H1 (cell line): ENCODE measurements at regions not wholly inside any gene's neighbourhood (a gene's known extent, or its start where the extent isn't known, plus 50 kb on each side); places are given as distances from the start of the nearest gene placed in this dataset.

Source experiments
- CTCF ChIA-PET: fragments of 300-600 bp; sonication (Branson Sonifier 250); formaldehyde crosslinking; loops from one replicate; lab custom pipeline; 2021; ENCODE audit not compliant: partially characterized antibody; lab: Charles Lee
- POLR2A ChIA-PET: fragments of 300-600 bp; sonication (Branson Sonifier 250); formaldehyde crosslinking; loops from one replicate; lab custom pipeline; 2021; ENCODE audit warnings: inconsistent platforms; ENCODE audit not compliant: partially characterized antibody; lab: Charles Lee
- DNase-seq, 2 experiments: peaks; one replicate each; pipeline versions ENCODE4 v3.0.0 to v3.0.0-alpha.2; 2010 to 2022; ENCODE audit warnings: low spot score in 2 of 2, low read depth in 1 of 2, mixed read lengths in 1 of 2
- FAIRE-seq: peaks from 2 replicates; lab custom pipeline; 2011; peaks lifted over from hg19 to GRCh38; lab: Jason Lieb, UNC
- H2AFZ ChIP-seq: 2 replicates; pipeline ENCODE4 v1.8.1; 2012; ENCODE audit warnings: low read length, inconsistent platforms
- H2AK5ac ChIP-seq: 2 replicates; pipeline ENCODE4 v1.6.1; 2013; ENCODE audit warnings: low read depth, low read length
- H2BK120ac ChIP-seq: replicated peaks from 2 replicates; pipeline ENCODE3; 2013; ENCODE audit warnings: low read depth, low read length, inconsistent platforms
- H2BK12ac ChIP-seq: 2 replicates; pipeline ENCODE4 v1.6.1; 2013; ENCODE audit warnings: low read depth, low read length
- H2BK15ac ChIP-seq: 2 replicates; pipeline ENCODE4 v1.6.1; 2013; ENCODE audit warnings: low read length
- H2BK20ac ChIP-seq: 2 replicates; pipeline ENCODE4 v1.6.1; 2013; ENCODE audit warnings: low read length
- H2BK5ac ChIP-seq: 2 replicates; pipeline ENCODE4 v1.6.1; 2013; ENCODE audit warnings: low read depth, low read length
- H3K14ac ChIP-seq: 2 replicates; pipeline ENCODE4 v1.6.1; 2013; ENCODE audit warnings: inconsistent platforms; ENCODE audit not compliant: insufficient read length
- H3K18ac ChIP-seq: 2 replicates; pipeline ENCODE4 v1.6.1; 2013; ENCODE audit warnings: low read length; ENCODE audit errors: extremely low read depth
- H3K23ac ChIP-seq: 2 replicates; pipeline ENCODE4 v1.6.1; 2013; ENCODE audit warnings: inconsistent platforms; ENCODE audit not compliant: insufficient read length
- H3K23me2 ChIP-seq: 2 replicates; pipeline ENCODE4 v1.6.1; 2013; ENCODE audit warnings: low read depth, low read length
- H3K27ac ChIP-seq: 2 replicates; pipeline ENCODE4 v1.6.1; 2011; ENCODE audit warnings: low read depth, low read length, inconsistent platforms
- H3K27me3 ChIP-seq, 4 experiments: replicated peaks in 1 of 4; 1 replicate in 1 of 4; 2 replicates in 3 of 4; pipeline versions ENCODE4 v1.6.1 to v1.8.1; 2011 to 2013; ENCODE audit warnings: low read length in 3 of 4, mild to moderate bottlenecking in 3 of 4, inconsistent platforms in 2 of 4, mixed read lengths in 2 of 4, moderate library complexity in 1 of 4; ENCODE audit not compliant: control insufficient read depth in 3 of 4, insufficient read depth in 3 of 4; ENCODE audit errors: extremely low read depth in 1 of 4
- H3K36me3 ChIP-seq, 4 experiments: 2 replicates each; pipeline versions ENCODE4 v1.6.1 to v1.8.1; 2011 to 2013; ENCODE audit warnings: mild to moderate bottlenecking in 4 of 4, low read length in 3 of 4, moderate library complexity in 2 of 4, control low read depth in 1 of 4, inconsistent platforms in 1 of 4; ENCODE audit not compliant: insufficient read depth in 4 of 4, control insufficient read depth in 2 of 4
- H3K4ac ChIP-seq: replicated peaks from 2 replicates; pipeline ENCODE3; 2013; ENCODE audit warnings: low read length, low read depth, mixed read lengths, inconsistent platforms; ENCODE audit not compliant: insufficient read length
- H3K4me1 ChIP-seq, 4 experiments: replicated peaks in 1 of 4; 1 replicate in 1 of 4; 2 replicates in 3 of 4; pipeline versions ENCODE4 v1.6.1 to v1.8.1; 2011 to 2013; ENCODE audit warnings: low read length in 3 of 4, inconsistent platforms in 2 of 4, mixed read lengths in 1 of 4; ENCODE audit not compliant: insufficient read depth in 4 of 4, control insufficient read depth in 3 of 4
- H3K4me2 ChIP-seq, 2 experiments: 2 replicates each; pipeline versions ENCODE4 v1.6.1 to v1.8.1; 2011 to 2013; ENCODE audit warnings: low read depth in 2 of 2, low read length in 2 of 2, control low read depth in 1 of 2, inconsistent platforms in 1 of 2, mild to moderate bottlenecking in 1 of 2; ENCODE audit not compliant: insufficient read depth in 1 of 2
- H3K4me3 ChIP-seq, 4 experiments: fragments of 200-600, 300-600 bp in 1 of 4; sonication (generic), shearing (Covaris generic), sonication (Bioruptor Twin) in 1 of 4; 2 replicates each; pipeline versions ENCODE4 v1.5.1 to v1.8.1; 2011 to 2016; ENCODE audit warnings: low read length in 4 of 4, low read depth in 3 of 4, control low read depth in 2 of 4, inconsistent platforms in 2 of 4, mild to moderate bottlenecking in 2 of 4, mixed read lengths in 1 of 4, moderate library complexity in 1 of 4; ENCODE audit not compliant: insufficient read depth in 2 of 4; ENCODE audit errors: extremely low read depth in 1 of 4
- H3K56ac ChIP-seq: replicated peaks from 2 replicates; pipeline ENCODE3; 2013; ENCODE audit warnings: low read depth, mild to moderate bottlenecking, mixed read lengths, low read length, inconsistent platforms; ENCODE audit not compliant: insufficient read length
- H3K79me1 ChIP-seq: 2 replicates; pipeline ENCODE4 v1.6.1; 2013; ENCODE audit warnings: low read depth, low read length, control low read depth
- H3K79me2 ChIP-seq, 2 experiments: 2 replicates each; pipeline versions ENCODE4 v1.6.1 to v1.8.1; 2012 to 2013; ENCODE audit warnings: low read length in 2 of 2, mild to moderate bottlenecking in 2 of 2, inconsistent platforms in 1 of 2; ENCODE audit not compliant: insufficient read depth in 2 of 2, control insufficient read depth in 1 of 2
- H3K9ac ChIP-seq, 4 experiments: replicated peaks in 1 of 4; 1 replicate in 1 of 4; 2 replicates in 3 of 4; pipeline versions ENCODE4 v1.6.1 to v1.8.1; 2011 to 2013; ENCODE audit warnings: low read depth in 3 of 4, low read length in 3 of 4, control low read depth in 2 of 4, mild to moderate bottlenecking in 2 of 4, moderate library complexity in 2 of 4, inconsistent platforms in 1 of 4; ENCODE audit errors: extremely low read depth in 1 of 4
- H3K9me3 ChIP-seq, 2 experiments: 2 replicates each; pipeline versions ENCODE4 v1.6.1 to v1.8.1; 2012 to 2013; ENCODE audit warnings: mild to moderate bottlenecking in 2 of 2, moderate library complexity in 2 of 2, control low read depth in 1 of 2, inconsistent platforms in 1 of 2, low read depth in 1 of 2, low read length in 1 of 2, mixed read lengths in 1 of 2; ENCODE audit not compliant: insufficient read depth in 2 of 2
- H4K20me1 ChIP-seq, 2 experiments: replicated peaks in 1 of 2; 2 replicates each; pipeline versions ENCODE3 to v1.8.1; 2011 to 2013; ENCODE audit warnings: inconsistent platforms in 2 of 2, low read length in 2 of 2, mild to moderate bottlenecking in 1 of 2; ENCODE audit not compliant: insufficient read depth in 2 of 2, control insufficient read depth in 1 of 2
- H4K5ac ChIP-seq: 2 replicates; pipeline ENCODE4 v1.6.1; 2013; ENCODE audit warnings: low read length, low read depth, mixed read lengths, inconsistent platforms; ENCODE audit not compliant: insufficient read length
- H4K8ac ChIP-seq: 2 replicates; pipeline ENCODE4 v1.8.0; 2013; ENCODE audit warnings: mild to moderate bottlenecking, moderate library complexity, low read length, inconsistent platforms; ENCODE audit not compliant: insufficient read depth; ENCODE audit errors: extremely low read depth
- H4K91ac ChIP-seq: replicated peaks from 2 replicates; pipeline ENCODE3; 2013; ENCODE audit warnings: low read length, mixed read lengths, inconsistent platforms; ENCODE audit not compliant: insufficient read length
- TBP ChIP-seq: IDR thresholded peaks from 2 replicates; pipeline ENCODE4 v1.6.1; 2011; ENCODE audit warnings: low read depth, low read length, improper control_type of control experiment
- WGBS, 2 experiments: shearing (Covaris generic) in 1 of 2; methylation state at CpG; one replicate each; pipeline versions ENCODE4 v1.1.6 to v1.1.7; 2013 to 2015; ENCODE audit warnings: low lambda C conversion rate in 2 of 2, mixed read lengths in 2 of 2, inconsistent platforms in 1 of 2, low coverage in 1 of 2, missing lambda C conversion rate in 1 of 2; ENCODE audit not compliant: insufficient replicate concordance in 2 of 2, insufficient coverage in 1 of 2, insufficient read length in 1 of 2; ENCODE audit errors: extremely low coverage in 1 of 2, missing lambda C conversion rate in 1 of 2; 5-methylcytosine and 5-hydroxymethylcytosine counted together

- Histone ChIP-seq H4K20me1 (no peaks in the 10 kb centered on the region), H2AK5ac (no peak overlapping the region), H3K23me2 (no peaks in the 10 kb centered on the region), H2BK5ac (no peak overlapping the region), H4K8ac (no peak overlapping the region), H2BK12ac (no peak overlapping the region), H3K9me3 (peaks cover 3 to 5% of the 10 kb centered on the region in 2 experiments; a peak in 2 of 4 replicates), H4K91ac (no peak overlapping the region), H3K79me2 (no peaks in the 10 kb centered on the region), H3K27ac (no peak overlapping the region), H3K18ac (no peak overlapping the region), H2BK20ac (no peak overlapping the region), H4K5ac (no peak overlapping the region), H2AFZ (no peak overlapping the region), H3K27me3 (no peaks in the 10 kb centered on the region; a peak in 1 of 7 replicates), H3K4ac (no peak overlapping the region), H3K79me1 (no peaks in the 10 kb centered on the region), H3K23ac (no peak overlapping the region), H3K4me3 (no peak overlapping the region), H2BK15ac (no peak overlapping the region), H3K36me3 (no peaks in the 10 kb centered on the region), H3K9ac (no peak overlapping the region), H3K4me1 (peaks cover 0 to 8% (median 3%) of the 10 kb centered on the region in 4 experiments; a peak in 2 of 7 replicates), H3K4me2 (no peak overlapping the region), H3K56ac (no peak overlapping the region), H3K14ac (no peak overlapping the region), H2BK120ac (no peak overlapping the region)
- DNase-seq = no peak
- no peak for FAIRE-seq
- no peak for TF ChIP-seq TBP
- ChIA-PET CTCF (interaction anchor here (0.9 to 2.0 kb wide), 7 partner anchors 9 to 248 kb away, joined by 3 to 9 read pairs (median 3); no protein-coding TSS in a partner anchor), POLR2A (no interaction called here)
- 91% methylated on average over 17 of the region's 17 CpGs; no CpG with 5 or more reads in 1 of the 2 experiments for WGBS, 2 experiments
Measured at GRCh38 chr7:25060487-25061055, 64.5 kb downstream of the CYCS start.
